HUES6 (cell line): ENCODE measurements at regions not wholly inside any gene's neighbourhood (a gene's known extent, or its start where the extent isn't known, plus 50 kb on each side); places are given as distances from the start of the nearest gene placed in this dataset.
A peak's percentile ranks its signal among the peaks of the same experiment; 100 is the strongest.

Experiments used
- H3K27ac ChIP-seq: 2 replicates; pipeline ENCODE4 v1.7.0; 2013; ENCODE audit warnings: low read depth, mild to moderate bottlenecking, low read length, inconsistent platforms
- H3K27me3 ChIP-seq: 2 replicates; pipeline ENCODE4 v1.6.1; 2013; ENCODE audit warnings: low read length; ENCODE audit not compliant: control insufficient read depth, insufficient read depth
- H3K36me3 ChIP-seq: 2 replicates; pipeline ENCODE4 v1.6.1; 2013; ENCODE audit warnings: low read length; ENCODE audit not compliant: control insufficient read depth, insufficient read depth
- H3K4me1 ChIP-seq: 2 replicates; pipeline ENCODE4 v1.6.1; 2013; ENCODE audit warnings: low read length; ENCODE audit not compliant: control insufficient read depth, insufficient read depth
- H3K4me3 ChIP-seq: 2 replicates; pipeline ENCODE4 v1.5.1; 2013; ENCODE audit warnings: low read depth, low read length
- H3K9ac ChIP-seq: one replicate; pipeline ENCODE4 v1.6.1; 2013; ENCODE audit warnings: mild to moderate bottlenecking, low read length
- H3K9me3 ChIP-seq: 2 replicates; pipeline ENCODE4 v1.6.1; 2013; ENCODE audit warnings: low read depth, low read length; ENCODE audit not compliant: control insufficient read depth, insufficient read depth

DNA sequence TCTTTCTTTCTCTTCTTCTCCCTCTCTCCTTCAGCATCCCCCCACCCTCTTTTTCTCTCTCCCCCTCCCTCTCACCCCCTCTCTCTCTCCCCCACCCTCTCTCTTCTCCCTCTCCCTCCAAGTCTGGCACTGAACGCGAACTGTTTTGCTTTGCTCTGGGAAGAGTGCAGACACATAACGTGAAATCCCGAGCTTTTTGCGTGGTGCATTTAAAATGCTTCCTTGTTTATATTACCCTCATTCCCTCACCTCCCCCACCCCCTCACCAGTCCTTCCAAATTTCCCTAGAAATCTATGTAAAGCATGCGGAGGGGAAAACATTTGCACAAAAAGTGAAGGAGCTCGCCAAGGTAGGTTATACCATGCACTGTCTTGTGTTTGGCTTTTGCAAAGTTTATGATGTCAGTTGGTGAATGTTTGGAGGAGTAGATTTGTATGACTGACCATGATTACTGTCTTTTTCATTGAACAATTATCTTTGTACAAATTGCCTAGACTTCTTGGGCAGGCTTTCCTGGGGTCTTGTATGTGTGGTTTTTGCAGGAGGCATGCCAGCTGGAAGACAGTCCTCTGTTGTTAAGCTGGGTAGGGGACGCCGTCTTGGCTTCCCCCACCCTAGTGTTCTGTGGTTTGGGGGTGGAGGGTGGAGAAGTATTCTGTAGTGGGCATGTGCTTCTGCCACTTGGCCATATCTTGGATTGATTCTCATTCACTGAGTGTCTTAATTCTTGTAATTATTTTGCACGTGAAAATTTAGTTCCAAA, 123.7 kb upstream of the HSD17B12 start:
- no peaks in the 10 kb centered on the region for H3K9me3 ChIP-seq
- H3K9ac ChIP-seq, result no peak overlapping the region
- H3K4me3 ChIP-seq, result peak overlapping the region; percentile 45
- H3K36me3 ChIP-seq, result no peaks in the 10 kb centered on the region
- no peak overlapping the region for H3K27ac ChIP-seq
- peaks cover 55% of the 10 kb centered on the region for H3K27me3 ChIP-seq
- peaks cover 28% of the 10 kb centered on the region for H3K4me1 ChIP-seq

DNA sequence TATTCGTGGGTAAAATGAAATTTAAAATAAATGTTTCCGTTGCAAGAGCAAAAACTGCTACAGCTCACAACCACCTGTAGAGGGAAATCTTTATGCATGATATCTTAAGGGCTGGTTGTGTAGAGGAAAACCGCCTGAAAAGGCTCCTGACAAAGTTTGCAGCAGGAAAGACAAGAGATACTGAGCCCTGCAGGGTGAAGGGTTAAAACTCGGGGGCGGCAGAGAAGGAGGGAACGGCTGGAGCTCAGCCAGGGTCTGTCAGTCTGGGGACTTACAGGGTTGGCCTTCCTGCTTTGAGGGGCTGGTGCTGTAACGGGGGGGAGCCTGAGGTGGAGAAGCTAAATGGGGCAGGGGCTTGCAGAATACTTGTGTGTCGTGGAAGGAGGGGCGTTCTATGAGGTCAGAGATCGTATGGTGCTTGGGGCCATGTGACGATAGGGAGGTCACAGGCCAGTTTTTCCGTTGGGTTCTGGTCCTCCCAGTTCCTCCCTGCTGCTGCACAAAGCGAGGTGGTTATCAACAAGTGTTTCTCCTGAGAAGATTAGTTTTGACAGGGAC, 122.9 kb upstream of the HSD17B12 start:
- Histone ChIP-seq H3K9me3 (no peaks in the 10 kb centered on the region), H3K27ac (no peak overlapping the region), H3K4me3 (peak overlapping the region; percentile 61), H3K36me3 (no peaks in the 10 kb centered on the region), H3K4me1 (peaks cover 28% of the 10 kb centered on the region), H3K27me3 (peaks cover 55% of the 10 kb centered on the region), H3K9ac (no peak overlapping the region)

DNA sequence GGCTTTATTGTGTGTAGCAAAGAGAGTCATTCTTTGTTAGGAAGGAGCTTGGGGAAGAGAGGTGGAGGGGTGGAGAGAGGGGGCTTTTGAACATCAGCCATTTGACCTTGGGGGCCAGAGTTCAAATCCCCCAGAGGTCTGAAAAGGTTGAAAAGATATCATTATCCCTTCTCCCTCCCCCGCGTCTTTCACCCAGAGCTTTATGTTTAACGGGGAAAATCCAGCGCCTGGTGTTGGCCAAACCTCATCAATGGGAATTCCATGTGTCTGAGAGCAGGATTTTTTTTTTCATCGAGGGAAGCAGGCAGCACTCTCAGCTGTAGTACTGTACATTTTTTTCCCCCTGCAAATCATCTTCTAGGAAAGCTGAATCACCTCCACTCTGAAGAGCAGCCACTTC, 122.4 kb upstream of the HSD17B12 start:
- Histone ChIP-seq H3K27me3 (peaks cover 50% of the 10 kb centered on the region), H3K27ac (no peak overlapping the region), H3K9ac (no peak overlapping the region), H3K4me1 (peaks cover 28% of the 10 kb centered on the region), H3K4me3 (peak overlapping the region; percentile 61), H3K9me3 (no peaks in the 10 kb centered on the region), H3K36me3 (no peaks in the 10 kb centered on the region)

DNA sequence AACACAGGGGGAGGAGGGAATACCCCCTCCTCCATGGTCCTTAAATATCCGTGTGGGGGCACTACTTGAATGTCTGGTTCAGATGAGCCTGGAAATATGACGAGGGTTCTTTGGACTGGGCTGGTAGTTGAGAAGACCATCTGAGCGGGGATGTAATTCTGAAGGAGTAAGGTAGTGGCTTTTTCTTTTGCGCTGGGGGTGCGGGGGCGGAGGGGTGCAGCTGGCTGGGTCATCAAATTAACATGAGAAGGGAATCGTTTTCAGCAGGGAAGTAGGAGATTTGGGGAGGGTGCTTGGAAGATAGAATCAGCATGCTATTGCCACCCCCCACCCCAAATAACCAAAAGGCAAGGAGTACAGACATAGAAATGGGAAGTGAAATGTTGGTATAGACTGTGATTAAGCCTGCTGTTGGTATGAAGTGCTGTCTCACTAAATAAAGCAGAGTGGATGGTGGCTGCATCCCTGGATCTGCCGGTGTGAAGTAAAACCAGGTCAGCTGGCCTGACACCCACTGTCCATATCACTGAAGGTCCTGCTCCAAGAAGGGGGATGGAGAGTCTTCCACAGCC, 121.9 kb upstream of the HSD17B12 start:
- no peaks in the 10 kb centered on the region for H3K36me3 ChIP-seq
- H3K4me1 ChIP-seq, result peaks cover 28% of the 10 kb centered on the region
- H3K27me3 ChIP-seq, result peaks cover 45% of the 10 kb centered on the region
- H3K4me3 ChIP-seq, result peak overlapping the region; percentile 61
- H3K9ac ChIP-seq, result no peak overlapping the region
- H3K9me3 ChIP-seq, result no peaks in the 10 kb centered on the region
- H3K27ac ChIP-seq, result no peak overlapping the region

GRCh38 chr11:43561832-43562231, 118.7 kb upstream of the HSD17B12 start:
- H3K27me3 ChIP-seq, result peaks cover 39% of the 10 kb centered on the region

DNA sequence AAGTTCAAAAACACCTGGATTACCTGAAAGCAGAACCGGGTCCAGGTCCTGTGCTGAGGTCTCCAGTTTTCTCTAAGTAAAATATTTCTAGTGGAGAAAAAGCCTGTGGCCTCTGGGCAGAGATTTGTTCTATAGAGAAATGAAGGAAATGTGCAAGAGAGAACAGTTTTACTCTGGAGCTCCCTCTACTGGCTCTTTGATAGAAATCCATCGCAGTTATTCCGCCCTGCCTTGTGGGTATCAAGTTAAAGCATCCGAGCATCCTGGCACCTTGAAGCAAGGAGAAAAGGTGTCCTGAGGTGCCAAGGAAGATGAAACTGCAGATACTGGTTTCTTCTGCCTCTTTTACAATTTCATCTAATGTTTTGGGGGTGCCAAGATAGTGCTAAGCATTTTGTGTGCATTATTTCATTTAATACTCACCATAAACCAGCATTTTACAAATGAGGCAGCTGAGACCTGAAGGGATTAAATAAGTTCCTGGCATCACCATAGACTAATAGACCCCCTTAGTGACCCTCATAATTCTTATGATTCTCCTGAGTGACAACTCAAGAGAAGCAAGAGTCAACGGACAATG, 113.1 kb upstream of the HSD17B12 start:
- H3K9ac ChIP-seq, result no peak overlapping the region
- no peaks in the 10 kb centered on the region for H3K36me3 ChIP-seq
- H3K9me3 ChIP-seq, result no peaks in the 10 kb centered on the region
- no peak overlapping the region for H3K4me3 ChIP-seq
- H3K27me3 ChIP-seq, result peaks cover 54% of the 10 kb centered on the region
- no peak overlapping the region for H3K27ac ChIP-seq
- H3K4me1 ChIP-seq, result no peaks in the 10 kb centered on the region

More at GRCh38 chr11:43561832-43562231, 118.7 kb upstream of the HSD17B12 start:
- no peak overlapping the region for H3K4me3 ChIP-seq
- H3K27ac ChIP-seq, result no peak overlapping the region
- H3K36me3 ChIP-seq, result no peaks in the 10 kb centered on the region
- peaks cover 27% of the 10 kb centered on the region for H3K4me1 ChIP-seq
- no peak overlapping the region for H3K9ac ChIP-seq
- H3K9me3 ChIP-seq, result no peaks in the 10 kb centered on the region

GRCh38 chr11:43573233-43573632, 107.3 kb upstream of the HSD17B12 start:
- no peaks in the 10 kb centered on the region for H3K36me3 ChIP-seq
- H3K4me3 ChIP-seq, result no peak overlapping the region
- no peaks in the 10 kb centered on the region for H3K9me3 ChIP-seq
- H3K9ac ChIP-seq, result no peak overlapping the region
- no peak overlapping the region for H3K27ac ChIP-seq
- peaks cover 100% of the 10 kb centered on the region for H3K27me3 ChIP-seq
- H3K4me1 ChIP-seq, result peaks cover 7% of the 10 kb centered on the region; the same call in 1 of the 2 replicates

DNA sequence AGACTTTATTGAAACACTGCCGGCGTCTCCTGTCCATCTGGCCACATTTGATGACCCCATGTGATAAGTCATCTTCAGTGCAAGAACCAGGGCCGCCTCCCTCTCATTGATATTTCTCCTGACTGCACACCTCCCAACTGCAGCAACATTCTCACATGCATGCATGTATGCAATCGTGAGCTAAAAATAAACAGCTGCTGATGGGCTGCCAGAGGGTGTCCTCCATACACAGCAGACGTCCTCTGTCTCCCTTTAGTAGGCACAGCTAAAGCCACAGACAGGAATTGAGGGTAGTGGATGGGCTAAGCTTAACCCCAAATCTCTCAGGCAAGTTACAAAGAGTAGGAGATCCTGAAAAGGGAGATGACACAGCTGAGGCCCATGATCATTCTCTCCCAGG, 106.7 kb upstream of the HSD17B12 start:
- H3K9me3 ChIP-seq, result no peaks in the 10 kb centered on the region
- peaks cover 100% of the 10 kb centered on the region for H3K27me3 ChIP-seq
- H3K36me3 ChIP-seq, result no peaks in the 10 kb centered on the region
- no peak overlapping the region for H3K27ac ChIP-seq
- H3K9ac ChIP-seq, result no peak overlapping the region
- peaks cover 7% of the 10 kb centered on the region; the same call in 1 of the 2 replicates for H3K4me1 ChIP-seq
- H3K4me3 ChIP-seq, result no peak overlapping the region

DNA sequence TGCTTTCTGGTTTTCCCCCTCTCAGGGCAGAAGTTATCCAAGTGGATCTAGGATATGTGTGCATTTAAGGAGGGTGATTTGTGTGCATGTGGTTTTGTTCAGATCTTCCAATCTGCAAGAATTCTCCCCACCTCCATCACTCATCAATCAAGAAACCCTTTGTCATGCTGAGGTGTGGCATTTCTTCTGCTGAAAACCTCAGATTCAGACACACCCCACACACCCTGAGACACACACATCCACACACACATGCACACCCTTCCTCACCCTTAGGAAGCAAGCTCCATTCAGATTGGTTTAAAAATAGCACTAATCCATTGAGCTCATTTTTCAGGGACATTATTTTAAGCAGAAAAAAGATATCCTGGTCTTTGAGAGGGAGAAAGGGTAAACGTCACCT, 106.1 kb upstream of the HSD17B12 start:
- H3K4me1 ChIP-seq, result peaks cover 7% of the 10 kb centered on the region; the same call in 1 of the 2 replicates
- H3K27me3 ChIP-seq, result peaks cover 100% of the 10 kb centered on the region
- peak overlapping the region; percentile 47 for H3K4me3 ChIP-seq
- no peak overlapping the region for H3K9ac ChIP-seq
- H3K36me3 ChIP-seq, result no peaks in the 10 kb centered on the region
- H3K9me3 ChIP-seq, result no peaks in the 10 kb centered on the region
- H3K27ac ChIP-seq, result no peak overlapping the region

DNA sequence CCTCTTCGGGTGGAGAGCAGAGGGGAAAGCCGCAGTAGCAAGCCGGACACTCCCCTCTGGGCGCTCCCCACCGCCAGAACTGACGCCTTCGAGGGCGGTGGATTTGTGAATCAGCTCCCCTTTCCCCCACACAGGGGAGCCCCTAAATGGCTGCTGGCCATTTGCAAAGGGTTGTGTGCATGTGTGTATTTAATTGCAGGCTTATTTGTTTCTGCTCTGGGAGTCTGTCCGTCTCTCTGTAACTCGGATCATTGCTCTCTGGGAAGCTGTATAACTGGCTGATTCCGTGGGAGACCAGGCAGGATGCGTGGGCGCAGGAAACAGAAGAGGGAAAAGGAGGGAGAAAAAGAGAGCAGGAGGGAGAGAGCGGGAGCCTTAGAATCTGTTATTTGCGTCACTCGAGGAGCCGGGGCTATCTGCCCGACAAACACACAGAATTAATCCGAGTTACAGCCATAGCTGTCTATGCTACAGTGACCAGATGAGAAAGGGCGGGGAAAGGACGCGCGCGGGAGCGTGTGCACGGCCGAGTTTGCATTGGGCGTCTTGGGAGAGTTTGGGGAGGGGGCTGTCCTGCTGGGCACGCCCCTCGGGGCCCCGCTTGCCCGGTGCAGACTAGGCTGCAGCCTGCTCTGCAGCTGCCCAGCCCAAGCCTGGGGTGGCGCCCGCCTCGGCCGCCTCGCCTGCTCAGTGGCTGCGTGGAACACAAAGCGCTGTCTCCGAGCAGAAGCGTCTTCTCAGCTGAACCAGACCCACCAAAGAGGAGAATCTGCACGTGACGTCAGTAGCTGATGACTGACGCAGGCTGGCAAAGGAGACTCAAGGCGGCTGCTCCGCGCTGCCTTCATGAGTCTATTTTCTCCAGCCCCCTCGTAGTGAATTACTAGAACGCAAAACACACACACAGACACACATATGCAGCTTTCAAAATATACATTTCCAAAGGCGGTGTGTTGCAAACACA, 105.3 kb upstream of the HSD17B12 start:
- Histone ChIP-seq H3K36me3 (no peaks in the 10 kb centered on the region), H3K9me3 (no peaks in the 10 kb centered on the region), H3K27me3 (peaks cover 100% of the 10 kb centered on the region), H3K9ac (no peak overlapping the region), H3K4me3 (peak overlapping the region; percentile 47), H3K4me1 (peaks cover 7% of the 10 kb centered on the region; the same call in 1 of the 2 replicates), H3K27ac (no peak overlapping the region)
